Lung (tissue), 11 donors: ENCODE measurements at regions not wholly inside any gene's neighbourhood (a gene's known extent, or its start where the extent isn't known, plus 50 kb on each side); places are given as distances from the start of the nearest gene placed in this dataset.

Experiments
- ATAC-seq: fragments of 200-7000 bp; cut with Tn5 transposase; one replicate; pipeline ENCODE4 v1.9.1; 2020; ENCODE audit warnings: moderate number of reproducible peaks; ENCODE audit not compliant: insufficient read depth, low FRiP score
- DNase-seq, 3 donors: peaks; one replicate each; pipeline ENCODE4 v3.0.0-alpha.2; 2013 to 2017
- H3K27ac ChIP-seq, 2 donors: one replicate each; pipeline ENCODE4 v1.5.1; 2013; ENCODE audit warnings: mild to moderate bottlenecking in 2 of 2, moderate library complexity in 2 of 2, control low read depth in 1 of 2, inconsistent platforms in 1 of 2, low read depth in 1 of 2, low read length in 1 of 2
- H3K27me3 ChIP-seq, 3 donors: one replicate each; pipeline ENCODE4 v1.5.1; 2013; ENCODE audit warnings: low read length in 2 of 3; ENCODE audit not compliant: control insufficient read depth in 3 of 3, insufficient read depth in 3 of 3
- H3K36me3 ChIP-seq, 4 donors: one replicate each; pipeline ENCODE4 v1.5.1; 2013; ENCODE audit warnings: low read length in 4 of 4, mild to moderate bottlenecking in 1 of 4, moderate library complexity in 1 of 4; ENCODE audit not compliant: control insufficient read depth in 4 of 4, insufficient read depth in 4 of 4
- H3K4me1 ChIP-seq, 5 donors: one replicate each; pipeline ENCODE4 v1.5.1; 2013; ENCODE audit warnings: low read length in 5 of 5, mild to moderate bottlenecking in 2 of 5, moderate library complexity in 1 of 5; ENCODE audit not compliant: control insufficient read depth in 5 of 5, insufficient read depth in 5 of 5
- H3K4me3 ChIP-seq: one replicate; pipeline ENCODE4 v1.5.1; 2013; ENCODE audit warnings: mild to moderate bottlenecking, control low read depth, moderate library complexity
- H3K9ac ChIP-seq, 2 donors: one replicate each; pipeline ENCODE4 v1.5.1; 2013; ENCODE audit warnings: low read length in 2 of 2, control low read depth in 1 of 2; ENCODE audit not compliant: insufficient read depth in 1 of 2
- H3K9me3 ChIP-seq, 4 donors: one replicate each; pipeline ENCODE4 v1.5.1; 2013; ENCODE audit warnings: low read length in 3 of 4, mild to moderate bottlenecking in 1 of 4, moderate library complexity in 1 of 4; ENCODE audit not compliant: control insufficient read depth in 4 of 4, insufficient read depth in 3 of 4
- CTCF ChIP-seq: IDR thresholded peaks from 2 replicates; pipeline ENCODE4 v1.5.1; 2012; ENCODE audit warnings: mild to moderate bottlenecking; ENCODE audit errors: control extremely low read depth, extremely low read depth
- WGBS, 2 donors: extraction: QIAGEN DNeasy Blood & Tissue Kit; methylation state at CpG; one replicate each; pipeline ENCODE4 v1.1.7; 2013; 5-methylcytosine and 5-hydroxymethylcytosine counted together
- donor health status: control.
- donor health status: control.
- donor health status: Bipolar disorder and iron deficiency.
- donor health status: healthy.
- donor health status: DM: yes; HTN: yes; CAD: no.

- Histone ChIP-seq H3K27ac (no peak overlapping the region), H3K27me3 (no peaks in the 10 kb centered on the region), H3K36me3 (no peaks in the 10 kb centered on the region), H3K4me1 (no peaks in the 10 kb centered on the region), H3K9me3 (no peaks in the 10 kb centered on the region), H3K4me3 (no peak overlapping the region), H3K9ac (no peak overlapping the region)
- DNase-seq (no peak), ATAC-seq (no peak)
- no peak for TF ChIP-seq CTCF
Observed at GRCh38 chr10:64635906-64636305, 1114.7 kb downstream of the REEP3 start.

GRCh38 chr10:64636461-64636860, 1115.3 kb downstream of the REEP3 start:
- no peak overlapping the region for H3K4me3 ChIP-seq
- no peaks in the 10 kb centered on the region for H3K27me3 ChIP-seq
- 77 to 83% methylated on average over 3 of the region's 3 CpGs for WGBS, 2 donors
- no peak overlapping the region for H3K27ac ChIP-seq
- H3K9ac ChIP-seq: no peak overlapping the region
- no peaks in the 10 kb centered on the region for H3K4me1 ChIP-seq
- H3K9me3 ChIP-seq: no peaks in the 10 kb centered on the region
- TF ChIP-seq CTCF: no peak
- no peaks in the 10 kb centered on the region for H3K36me3 ChIP-seq
- ATAC-seq (no peak), DNase-seq (no peak)

GRCh38 chr10:64637939-64638338, 1116.7 kb downstream of the REEP3 start:
- no peak for ATAC-seq
- TF ChIP-seq CTCF: no peak

GRCh38 chr10:64648915-64649314, 1127.7 kb downstream of the REEP3 start:
- 30 to 60% methylated on average over 3 of the region's 3 CpGs for WGBS, 2 donors
- H3K27me3 ChIP-seq: no peaks in the 10 kb centered on the region
- peaks cover 0 to 7% (median 0%) of the 10 kb centered on the region in 5 donors for H3K4me1 ChIP-seq
- H3K27ac ChIP-seq: no peak overlapping the region
- DNase-seq (no peak), ATAC-seq (no peak)
- TF ChIP-seq CTCF: no peak
- no peaks in the 10 kb centered on the region for H3K9me3 ChIP-seq
- no peaks in the 10 kb centered on the region for H3K36me3 ChIP-seq
- H3K4me3 ChIP-seq: no peak overlapping the region
- H3K9ac ChIP-seq: no peak overlapping the region

More at GRCh38 chr10:64637939-64638338, 1116.7 kb downstream of the REEP3 start:
- Histone ChIP-seq H3K9me3 (no peaks in the 10 kb centered on the region), H3K4me1 (no peaks in the 10 kb centered on the region), H3K27ac (no peak overlapping the region), H3K4me3 (no peak overlapping the region), H3K9ac (no peak overlapping the region), H3K36me3 (no peaks in the 10 kb centered on the region), H3K27me3 (no peaks in the 10 kb centered on the region)
- DNase-seq: no peak
- 75 to 85% methylated on average over 1 of the region's 1 CpG for WGBS, 2 donors
